Fibroblast of the aortic adventitia (primary cell): ENCODE measurements at regions not wholly inside any gene's neighbourhood (a gene's known extent, or its start where the extent isn't known, plus 50 kb on each side); places are given as distances from the start of the nearest gene placed in this dataset.
A peak's percentile ranks its signal among the peaks of the same experiment; 100 is the strongest.

Experiments
- DNase-seq: peaks from one replicate; pipeline ENCODE4 v3.0.0-alpha.2; 2010; ENCODE audit warnings: low read depth
- H3K4me3 ChIP-seq: 2 replicates; pipeline ENCODE4 v1.5.1; 2011; ENCODE audit warnings: low read depth, mild to moderate bottlenecking, control low read depth, low read length, moderate library complexity
- CTCF ChIP-seq: IDR thresholded peaks from 2 replicates; pipeline ENCODE4 v1.5.1; 2011; ENCODE audit warnings: mild to moderate bottlenecking, low read length, control low read depth, inconsistent platforms; ENCODE audit not compliant: insufficient read depth

- no peak for DNase-seq
- no peak for TF ChIP-seq CTCF
- H3K4me3 ChIP-seq, result no peak overlapping the region
Measured at GRCh38 chr10:44056967-44057805, 327.7 kb downstream of the CXCL12 start.

GRCh38 chr10:44056206-44056605 lies 328.7 kb downstream of the CXCL12 start:
- DNase-seq, result no peak
- TF ChIP-seq CTCF, result no peak
- no peak overlapping the region for H3K4me3 ChIP-seq

- no peak for DNase-seq
- no peak overlapping the region for H3K4me3 ChIP-seq
- no peak for TF ChIP-seq CTCF
Measured at GRCh38 chr10:44054046-44054445, 330.9 kb downstream of the CXCL12 start.

- TF ChIP-seq CTCF, result no peak
- no peak overlapping the region for H3K4me3 ChIP-seq
- DNase-seq, result no peak
Measured at GRCh38 chr10:44053391-44053790, 331.5 kb downstream of the CXCL12 start.

GRCh38 chr10:44051584-44052385 lies 333.1 kb downstream of the CXCL12 start:
- DNase-seq, result peak; percentile 66
- no peak overlapping the region for H3K4me3 ChIP-seq
- TF ChIP-seq CTCF, result no peak

GRCh38 chr10:44051091-44051490 lies 333.8 kb downstream of the CXCL12 start:
- no peak overlapping the region for H3K4me3 ChIP-seq
- no peak for TF ChIP-seq CTCF

More at GRCh38 chr10:44051091-44051490, 333.8 kb downstream of the CXCL12 start:
- DNase-seq, result no peak
